ENCODE measurements at regions not wholly inside any gene's neighbourhood (a gene's known extent, or its start where the extent isn't known, plus 50 kb on each side); places are given as distances from the start of the nearest gene placed in this dataset.

DNA sequence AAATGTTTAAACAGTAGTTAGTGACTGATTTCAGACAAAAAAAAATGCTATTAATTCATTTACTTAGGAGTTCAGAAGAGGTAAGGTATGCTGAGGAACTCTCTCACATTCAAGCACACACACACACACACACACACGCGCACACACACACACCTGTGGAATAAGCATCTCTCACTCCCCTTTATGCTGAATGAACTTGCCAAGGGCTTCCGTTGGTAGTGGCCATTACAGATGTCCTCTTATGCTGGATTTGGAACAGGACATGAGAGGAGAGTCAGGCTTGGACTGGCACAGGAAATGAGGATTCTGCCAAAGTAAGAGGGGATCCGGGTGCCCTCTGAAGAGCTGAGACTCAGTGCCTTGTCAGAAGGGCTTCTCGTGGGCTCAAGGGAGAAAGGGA is 463.4 kb upstream of the MIR17HG start (continued):
- no peak for TF ChIP-seq POLR2AphosphoS5 (IDR thresholded peaks at IDR 0.05; ENCODE audit: low read depth)

DNA sequence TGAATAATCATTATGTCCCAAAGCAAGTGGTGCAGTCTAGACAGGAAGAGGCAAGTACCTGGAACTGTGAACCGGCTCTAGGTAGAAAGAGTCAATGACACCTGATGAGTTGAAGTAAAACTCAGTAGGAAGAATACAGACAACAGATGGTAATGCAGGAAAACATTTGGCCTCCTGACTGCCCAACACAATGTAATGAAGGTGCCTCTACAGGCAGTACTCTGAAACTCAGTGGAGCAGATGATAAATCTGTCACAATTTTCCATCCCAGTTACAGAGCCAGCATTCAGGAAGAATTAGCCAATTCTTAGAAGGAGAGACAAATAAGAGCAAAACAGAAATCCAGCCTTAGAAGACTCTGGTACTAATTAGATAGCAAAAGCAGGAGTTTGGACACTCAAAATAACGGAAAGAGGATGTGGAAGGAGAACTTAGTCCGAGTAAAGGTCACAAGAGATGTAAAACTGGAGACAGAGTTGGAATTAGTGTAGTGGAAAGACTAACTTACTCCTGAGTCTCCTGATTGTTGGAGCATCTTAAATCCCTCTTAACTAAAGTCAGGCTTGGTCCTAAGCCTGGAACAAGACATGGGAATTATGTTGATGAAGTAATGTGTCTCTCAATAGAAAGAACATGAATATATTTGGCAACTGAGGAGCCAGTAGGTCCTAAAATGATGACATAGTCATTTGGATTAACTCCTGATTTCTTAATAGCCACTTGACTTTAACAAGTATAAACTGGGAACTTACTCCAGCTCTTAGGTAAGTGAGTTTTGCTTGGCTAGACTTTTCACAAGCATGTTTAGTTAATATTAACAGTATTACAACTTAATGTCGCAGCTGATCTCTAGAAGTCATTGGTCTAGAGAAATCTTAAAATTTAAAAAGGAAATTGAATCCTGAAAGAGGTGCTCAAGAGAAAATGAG is 457.3 kb upstream of the MIR17HG start:
- no peaks in the 10 kb centered on the region for H3K27me3 ChIP-seq (ENCODE audit: insufficient read depth)
- Mint-ChIP-seq H3K4me3 (no peak overlapping the region), H3K9me3 (no peaks in the 10 kb centered on the region), H3K27ac (no peak overlapping the region), H3K27me3 (ENCODE audit: insufficient read depth, low read depth, poor library complexity) (no peaks in the 10 kb centered on the region), H3K4me1 (no peaks in the 10 kb centered on the region), H3K36me3 (ENCODE audit: low read depth) (no peaks in the 10 kb centered on the region)
- no peaks in the 10 kb centered on the region for H3F3A ChIP-seq (replicated peaks; ENCODE audit: low read depth)
- no peaks in the 10 kb centered on the region for H3K79me2 ChIP-seq (replicated peaks; ENCODE audit: insufficient read depth)
- ATAC-seq (no peak), DNase-seq (ENCODE audit: low spot score) (peak; percentile 4)
- H3K36me3 ChIP-seq (ENCODE audit: insufficient read depth): no peaks in the 10 kb centered on the region
- no peak overlapping the region for H3K27ac ChIP-seq (ENCODE audit: low read depth)
- H3K4me3 ChIP-seq: no peak overlapping the region
- no peaks in the 10 kb centered on the region for H3K4me1 ChIP-seq (ENCODE audit: insufficient read depth)
- H3K9me2 ChIP-seq (ENCODE audit: insufficient read depth): no peaks in the 10 kb centered on the region; the same call in 1 of the 2 replicates
- TF ChIP-seq STAT1 (IDR thresholded peaks at IDR 0.05; ENCODE audit: unreplicated experiment): no peak
- TF ChIP-seq, protein P1, sequence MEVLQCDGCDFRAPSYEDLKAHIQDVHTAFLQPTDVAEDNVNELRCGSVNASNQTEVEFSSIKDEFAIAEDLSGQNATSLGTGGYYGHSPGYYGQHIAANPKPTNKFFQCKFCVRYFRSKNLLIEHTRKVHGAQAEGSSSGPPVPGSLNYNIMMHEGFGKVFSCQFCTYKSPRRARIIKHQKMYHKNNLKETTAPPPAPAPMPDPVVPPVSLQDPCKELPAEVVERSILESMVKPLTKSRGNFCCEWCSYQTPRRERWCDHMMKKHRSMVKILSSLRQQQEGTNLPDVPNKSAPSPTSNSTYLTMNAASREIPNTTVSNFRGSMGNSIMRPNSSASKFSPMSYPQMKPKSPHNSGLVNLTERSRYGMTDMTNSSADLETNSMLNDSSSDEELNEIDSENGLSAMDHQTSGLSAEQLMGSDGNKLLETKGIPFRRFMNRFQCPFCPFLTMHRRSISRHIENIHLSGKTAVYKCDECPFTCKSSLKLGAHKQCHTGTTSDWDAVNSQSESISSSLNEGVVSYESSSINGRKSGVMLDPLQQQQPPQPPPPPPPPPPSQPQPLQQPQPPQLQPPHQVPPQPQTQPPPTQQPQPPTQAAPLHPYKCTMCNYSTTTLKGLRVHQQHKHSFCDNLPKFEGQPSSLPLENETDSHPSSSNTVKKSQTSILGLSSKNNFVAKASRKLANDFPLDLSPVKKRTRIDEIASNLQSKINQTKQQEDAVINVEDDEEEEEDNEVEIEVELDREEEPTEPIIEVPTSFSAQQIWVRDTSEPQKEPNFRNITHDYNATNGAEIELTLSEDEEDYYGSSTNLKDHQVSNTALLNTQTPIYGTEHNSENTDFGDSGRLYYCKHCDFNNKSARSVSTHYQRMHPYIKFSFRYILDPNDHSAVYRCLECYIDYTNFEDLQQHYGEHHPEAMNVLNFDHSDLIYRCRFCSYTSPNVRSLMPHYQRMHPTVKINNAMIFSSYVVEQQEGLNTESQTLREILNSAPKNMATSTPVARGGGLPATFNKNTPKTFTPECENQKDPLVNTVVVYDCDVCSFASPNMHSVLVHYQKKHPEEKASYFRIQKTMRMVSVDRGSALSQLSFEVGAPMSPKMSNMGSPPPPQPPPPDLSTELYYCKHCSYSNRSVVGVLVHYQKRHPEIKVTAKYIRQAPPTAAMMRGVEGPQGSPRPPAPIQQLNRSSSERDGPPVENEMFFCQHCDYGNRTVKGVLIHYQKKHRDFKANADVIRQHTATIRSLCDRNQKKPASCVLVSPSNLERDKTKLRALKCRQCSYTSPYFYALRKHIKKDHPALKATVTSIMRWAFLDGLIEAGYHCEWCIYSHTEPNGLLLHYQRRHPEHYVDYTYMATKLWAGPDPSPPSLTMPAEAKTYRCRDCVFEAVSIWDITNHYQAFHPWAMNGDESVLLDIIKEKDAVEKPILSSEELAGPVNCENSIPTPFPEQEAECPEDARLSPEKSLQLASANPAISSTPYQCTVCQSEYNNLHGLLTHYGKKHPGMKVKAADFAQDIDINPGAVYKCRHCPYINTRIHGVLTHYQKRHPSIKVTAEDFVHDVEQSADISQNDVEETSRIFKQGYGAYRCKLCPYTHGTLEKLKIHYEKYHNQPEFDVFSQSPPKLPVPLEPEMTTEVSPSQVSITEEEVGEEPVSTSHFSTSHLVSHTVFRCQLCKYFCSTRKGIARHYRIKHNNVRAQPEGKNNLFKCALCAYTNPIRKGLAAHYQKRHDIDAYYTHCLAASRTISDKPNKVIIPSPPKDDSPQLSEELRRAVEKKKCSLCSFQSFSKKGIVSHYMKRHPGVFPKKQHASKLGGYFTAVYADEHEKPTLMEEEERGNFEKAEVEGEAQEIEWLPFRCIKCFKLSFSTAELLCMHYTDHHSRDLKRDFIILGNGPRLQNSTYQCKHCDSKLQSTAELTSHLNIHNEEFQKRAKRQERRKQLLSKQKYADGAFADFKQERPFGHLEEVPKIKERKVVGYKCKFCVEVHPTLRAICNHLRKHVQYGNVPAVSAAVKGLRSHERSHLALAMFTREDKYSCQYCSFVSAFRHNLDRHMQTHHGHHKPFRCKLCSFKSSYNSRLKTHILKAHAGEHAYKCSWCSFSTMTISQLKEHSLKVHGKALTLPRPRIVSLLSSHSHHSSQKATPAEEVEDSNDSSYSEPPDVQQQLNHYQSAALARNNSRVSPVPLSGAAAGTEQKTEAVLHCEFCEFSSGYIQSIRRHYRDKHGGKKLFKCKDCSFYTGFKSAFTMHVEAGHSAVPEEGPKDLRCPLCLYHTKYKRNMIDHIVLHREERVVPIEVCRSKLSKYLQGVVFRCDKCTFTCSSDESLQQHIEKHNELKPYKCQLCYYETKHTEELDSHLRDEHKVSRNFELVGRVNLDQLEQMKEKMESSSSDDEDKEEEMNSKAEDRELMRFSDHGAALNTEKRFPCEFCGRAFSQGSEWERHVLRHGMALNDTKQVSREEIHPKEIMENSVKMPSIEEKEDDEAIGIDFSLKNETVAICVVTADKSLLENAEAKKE (CRISPR knock-in tag; IDR thresholded peaks at IDR 0.05): no peak
- no peak for TF ChIP-seq ZNF114 (CRISPR knock-in tag; IDR thresholded peaks at IDR 0.05)
- TF ChIP-seq EZH2phosphoT487 (IDR thresholded peaks at IDR 0.05; ENCODE audit: unreplicated experiment): no peak
- no peaks in the 10 kb centered on the region for H4K20me1 ChIP-seq (replicated peaks; ENCODE audit: insufficient read depth)
- peak overlapping the region; percentile 44 for H2AFZ ChIP-seq
- H3K4me2 ChIP-seq: no peak overlapping the region

Measured in GM23338 (cell line).